HG02588 (cell line): ENCODE measurements at regions not wholly inside any gene's neighbourhood (a gene's known extent, or its start where the extent isn't known, plus 50 kb on each side); places are given as distances from the start of the nearest gene placed in this dataset.

ENCODE experiments used
- ATAC-seq: cut with Tn5 transposase; IDR thresholded peaks from one replicate; pipeline ENCODE4 v1.9.1; 2021; ENCODE audit warnings: mild to moderate bottlenecking, moderate library complexity; ENCODE audit not compliant: unreplicated experiment

- ATAC-seq: no peak
These were observed 230.2 kb downstream of the VRK1 start for GRCh38 chr14:97027256-97027999.

GRCh38 chr14:97028382-97028781, 231.2 kb downstream of the VRK1 start:
- no peak for ATAC-seq

- no peak for ATAC-seq
These were observed 232.6 kb downstream of the VRK1 start for GRCh38 chr14:97029800-97030199.

DNA sequence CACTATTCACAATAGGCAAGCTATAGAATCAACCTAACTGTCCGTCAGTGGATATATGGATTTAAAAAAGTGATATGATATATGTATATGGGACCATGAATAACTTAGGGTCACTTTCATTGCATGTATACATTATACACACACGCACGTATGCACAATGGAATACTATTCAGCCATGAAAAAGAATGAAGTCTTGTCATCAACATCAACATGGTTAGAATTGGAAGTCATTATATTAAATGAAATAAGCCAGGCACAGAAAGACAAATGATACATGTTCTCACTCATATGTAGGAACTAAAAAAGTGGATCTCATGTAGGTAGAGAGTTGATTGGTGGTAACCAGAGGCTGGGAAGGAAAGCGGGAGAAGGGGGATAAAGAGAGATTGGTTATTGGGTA, 234.3 kb downstream of the VRK1 start:
- no peak for ATAC-seq

DNA sequence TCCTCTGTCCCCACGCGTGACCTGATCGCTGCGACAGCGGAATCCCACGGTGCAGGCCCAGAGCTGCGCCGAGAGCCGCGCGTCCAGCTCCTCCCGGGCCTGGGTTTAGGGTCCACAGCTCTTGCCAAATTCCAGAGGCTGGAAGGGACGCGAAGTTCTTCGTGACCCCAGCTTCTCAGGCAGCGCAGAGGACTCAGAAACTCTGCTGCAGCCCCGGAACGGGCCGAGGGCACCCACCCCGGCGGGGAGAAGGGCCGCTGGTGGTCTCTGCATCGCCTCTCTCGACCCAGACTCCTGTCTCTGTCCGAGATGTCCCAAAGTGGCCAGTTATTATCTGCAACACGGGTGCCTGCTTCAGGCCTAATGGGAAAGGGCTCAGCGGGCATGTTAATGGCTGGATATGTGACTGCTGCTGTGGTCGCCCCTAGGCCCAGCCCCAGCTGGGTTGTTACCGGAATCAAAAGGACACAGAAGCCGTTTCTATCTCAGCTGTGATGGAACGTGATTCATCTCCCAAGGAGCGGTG, 236.4 kb downstream of the VRK1 start:
- no peak for ATAC-seq

DNA sequence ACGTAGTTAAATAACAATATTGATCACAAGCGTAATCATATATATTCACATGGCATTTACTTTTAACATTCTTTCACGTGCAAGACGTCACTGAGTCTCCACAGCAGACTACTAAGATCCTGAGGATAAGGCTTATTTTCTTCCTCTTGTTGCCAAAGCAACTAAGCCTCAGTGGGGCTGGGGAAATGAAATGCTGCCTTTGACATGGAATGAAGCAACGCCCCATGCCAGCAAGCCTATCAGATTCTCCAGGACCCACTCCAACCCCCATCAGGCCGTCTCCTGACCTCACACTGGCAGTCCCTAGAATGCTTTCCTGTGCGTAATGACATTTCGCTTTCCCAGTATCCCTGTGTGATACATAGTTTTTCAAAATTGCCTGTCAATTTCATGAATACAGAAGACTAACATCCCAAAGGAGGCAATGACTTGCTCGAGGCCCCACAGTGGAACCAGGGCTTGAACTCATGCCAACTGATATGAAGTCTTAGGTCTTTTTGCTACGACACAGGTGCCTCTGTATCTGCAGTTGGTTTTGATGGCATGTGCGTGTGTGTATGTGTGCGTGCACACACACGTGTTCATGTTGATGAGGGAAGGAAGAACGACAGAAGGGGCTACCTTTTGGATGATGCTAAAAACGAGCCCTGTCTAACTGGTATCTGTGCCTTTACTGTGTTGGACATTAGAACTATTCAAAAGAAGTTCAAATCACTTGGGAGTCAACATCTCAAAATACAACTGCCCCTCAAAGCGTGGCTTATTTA, 239.1 kb downstream of the VRK1 start:
- ATAC-seq: no peak

GRCh38 chr14:97039717-97040363, 242.7 kb downstream of the VRK1 start:
- ATAC-seq: no peak

- no peak for ATAC-seq
These were observed 249.8 kb downstream of the VRK1 start for GRCh38 chr14:97046967-97047366.

GRCh38 chr14:97052001-97052400, 254.8 kb downstream of the VRK1 start:
- ATAC-seq: no peak

DNA sequence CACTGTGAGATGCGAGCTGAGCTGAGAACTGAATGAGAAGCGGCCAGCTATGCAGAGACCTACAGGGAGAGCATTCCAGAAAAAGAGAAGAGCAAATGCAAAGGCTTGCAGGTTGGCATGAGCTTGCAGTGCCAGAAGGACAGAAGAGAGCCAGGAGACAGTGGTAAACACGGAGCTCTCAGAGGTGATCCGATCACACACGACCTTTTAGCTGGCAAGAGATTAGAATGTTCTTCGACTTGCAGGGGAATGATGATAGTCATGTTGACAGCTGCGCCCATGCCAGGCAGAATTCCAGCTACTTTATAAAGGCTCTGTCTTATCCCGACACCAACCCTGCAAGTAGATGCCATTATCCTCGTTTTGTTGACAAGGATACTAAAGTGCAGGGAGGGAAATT, 256.8 kb downstream of the VRK1 start:
- no peak for ATAC-seq

- no peak for ATAC-seq
These were observed 258.2 kb downstream of the VRK1 start for GRCh38 chr14:97055355-97055754.

- ATAC-seq: no peak
These were observed 258.9 kb downstream of the VRK1 start for GRCh38 chr14:97056086-97056485.

- no peak for ATAC-seq
These were observed 260.3 kb downstream of the VRK1 start for GRCh38 chr14:97057238-97058073.

GRCh38 chr14:97058074-97058467, 260.9 kb downstream of the VRK1 start:
- no peak for ATAC-seq

GRCh38 chr14:97058589-97058988, 261.4 kb downstream of the VRK1 start:
- no peak for ATAC-seq

DNA sequence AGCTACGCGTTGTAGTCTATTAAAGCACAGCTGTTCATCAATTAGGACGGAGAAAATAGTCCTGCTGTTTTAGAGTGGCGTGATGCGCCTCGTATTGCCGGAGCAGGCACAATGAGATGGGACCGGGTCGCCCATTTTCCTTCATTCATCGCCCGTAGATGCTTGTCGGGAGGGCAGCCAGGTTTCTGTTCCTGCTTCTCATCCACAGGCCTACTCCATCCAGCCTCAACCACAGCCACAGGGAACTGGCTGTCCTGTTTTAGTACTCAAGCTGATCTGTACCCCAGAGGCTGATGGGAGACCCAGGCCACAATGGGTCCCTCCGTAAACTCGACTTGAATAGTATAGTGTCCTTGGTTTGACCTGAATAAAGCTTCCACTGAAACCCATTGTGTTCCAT, 264.0 kb downstream of the VRK1 start:
- ATAC-seq: no peak

DNA sequence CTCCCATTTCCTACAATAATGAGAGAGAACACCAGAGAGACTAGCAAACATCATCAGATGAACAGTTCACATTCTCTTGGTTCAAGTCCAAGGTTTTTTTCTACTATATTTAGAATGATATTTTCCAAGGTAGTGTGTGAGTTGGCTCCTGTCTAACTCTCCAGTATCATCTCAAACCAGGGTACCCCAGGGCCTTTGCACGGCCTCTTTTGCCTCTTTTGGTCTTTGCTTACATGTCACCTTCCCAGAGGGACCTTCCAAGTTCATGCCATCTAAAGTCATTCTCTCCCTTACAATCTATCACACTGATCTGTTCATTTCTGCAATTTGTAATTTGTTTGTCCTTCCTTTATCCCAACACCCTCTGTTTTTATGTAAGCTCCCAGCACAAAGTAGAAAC, 264.5 kb downstream of the VRK1 start:
- no peak for ATAC-seq

DNA sequence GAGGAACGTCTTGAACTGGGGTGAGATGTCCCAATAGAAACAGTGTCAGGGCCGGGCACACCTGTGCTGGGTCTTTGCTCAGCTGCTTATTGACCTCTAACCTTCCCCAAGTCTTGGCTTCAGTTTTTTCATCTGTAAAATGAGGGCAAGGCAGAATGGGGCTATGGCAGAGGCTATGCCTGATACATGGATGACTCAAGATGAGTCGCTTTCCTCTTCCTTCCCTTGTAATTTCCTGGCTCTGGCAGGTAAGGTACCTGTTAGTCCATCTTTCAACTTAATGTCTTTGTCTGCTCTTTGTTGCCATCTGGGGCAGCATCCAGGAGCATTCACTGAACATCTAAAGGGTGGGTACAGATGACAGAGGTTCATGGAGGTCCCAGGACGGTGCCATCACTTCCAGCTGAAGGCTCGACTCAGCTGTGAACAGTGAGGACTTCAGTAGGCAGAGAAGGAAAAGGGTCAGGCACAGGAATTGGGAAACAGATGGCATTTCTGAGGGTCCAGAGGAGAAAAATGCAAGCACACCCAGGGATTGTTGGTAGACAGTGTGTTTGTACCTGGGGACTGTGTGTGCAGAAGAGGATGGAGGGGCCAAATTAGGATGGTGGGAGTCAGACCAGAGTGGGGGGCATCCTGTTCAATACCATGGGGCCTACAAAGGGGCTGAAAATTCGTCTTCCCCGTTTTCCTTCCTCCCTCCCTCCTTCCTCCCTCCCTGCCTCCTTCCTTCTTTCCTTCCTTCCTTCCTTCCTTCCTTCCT, 268.3 kb downstream of the VRK1 start:
- no peak for ATAC-seq

DNA sequence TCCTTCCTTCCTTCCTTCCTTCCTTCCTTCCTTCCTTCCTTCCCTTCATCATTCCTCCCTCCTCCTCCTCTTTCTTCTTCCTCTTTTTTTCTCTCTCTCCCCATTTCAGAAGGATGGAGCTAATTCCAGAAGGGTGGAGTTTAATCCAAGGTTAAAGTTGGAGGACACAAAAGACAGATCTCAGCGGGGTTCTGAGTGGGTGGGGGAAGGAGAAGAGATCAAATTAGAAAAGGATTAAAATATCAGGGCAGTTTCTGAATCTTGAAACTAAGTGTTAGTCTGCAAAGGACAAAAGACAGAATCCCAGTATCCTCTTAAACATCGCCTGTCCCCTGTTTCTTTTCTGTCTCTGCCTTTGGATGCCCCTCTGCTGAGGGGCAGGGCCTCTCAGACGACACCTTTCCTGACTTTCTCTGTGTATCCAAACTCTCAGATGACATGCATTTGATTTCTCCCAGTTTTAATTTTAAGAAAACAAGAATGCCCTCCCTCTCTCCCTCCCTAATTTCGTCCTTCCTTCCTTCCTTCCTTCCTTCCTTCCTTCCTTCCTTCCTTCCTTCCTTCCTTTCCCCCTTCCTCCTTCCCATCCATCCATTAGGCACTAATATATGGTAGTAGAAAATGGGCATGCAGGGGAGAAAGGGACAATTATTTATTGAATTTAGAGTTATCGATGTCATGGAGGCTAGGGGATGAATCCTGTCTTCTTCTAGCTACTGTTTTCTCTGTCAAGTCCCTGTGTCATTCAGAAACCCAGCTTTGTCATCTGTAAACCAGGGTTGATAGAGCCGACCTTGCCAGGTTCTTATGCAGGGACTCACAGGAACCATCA, 269.1 kb downstream of the VRK1 start:
- no peak for ATAC-seq
